ENCODE measurements at regions not wholly inside any gene's neighbourhood (a gene's known extent, or its start where the extent isn't known, plus 50 kb on each side); places are given as distances from the start of the nearest gene placed in this dataset.

DNA sequence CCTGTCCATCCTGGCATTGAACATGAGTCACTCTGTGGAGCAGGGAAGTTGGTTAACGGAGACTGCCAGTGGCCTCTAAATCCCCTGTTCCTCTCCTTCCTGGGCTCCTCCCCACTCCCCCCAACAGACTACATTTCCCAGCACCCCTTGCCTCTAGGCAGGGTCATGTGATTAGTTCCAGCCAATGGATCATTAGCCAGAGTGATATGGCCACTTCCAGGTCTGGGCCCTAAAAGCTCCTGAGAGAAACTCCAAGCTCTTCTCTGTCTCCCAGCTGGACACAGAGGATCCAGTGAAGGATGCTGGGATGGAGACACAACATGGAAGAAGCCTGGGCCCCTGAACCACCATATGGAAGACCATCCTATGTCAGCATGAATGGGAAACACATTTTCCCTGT lies 54.4 kb upstream of the RFLNA start:
- DNase-seq (ENCODE audit: low read depth, low spot score) (no peak), FAIRE-seq (no peak)
- Histone ChIP-seq H3K4me1 (ENCODE audit: control insufficient read depth, extremely low read depth, insufficient read depth, low read length) (peaks cover 12% of the 10 kb centered on the region), H4K20me1 (ENCODE audit: control insufficient read depth, extremely low read depth, insufficient read depth, low read length) (no peaks in the 10 kb centered on the region), H3K36me3 (ENCODE audit: control insufficient read depth in 2 of 2, extremely low read depth in 1 of 2, insufficient read depth in 2 of 2, low read length in 2 of 2) (no peaks in the 10 kb centered on the region), H3K4me2 (ENCODE audit: control insufficient read depth, extremely low read depth, insufficient read depth, low read depth, low read length) (no peak overlapping the region), H3K9me3 (ENCODE audit: control insufficient read depth, low read depth, low read length) (no peaks in the 10 kb centered on the region), H2AFZ (ENCODE audit: control insufficient read depth, low read length) (no peak overlapping the region), H3K9me1 (ENCODE audit: control insufficient read depth, extremely low read depth, insufficient read depth, low read length) (no peaks in the 10 kb centered on the region), H3K27me3 (ENCODE audit: control insufficient read depth, extremely low read depth, insufficient read depth, low read length) (no peaks in the 10 kb centered on the region), H3K9ac (ENCODE audit: control insufficient read depth, extremely low read depth, insufficient read depth, low read length) (no peak overlapping the region), H3K79me2 (ENCODE audit: control insufficient read depth, insufficient read depth, low read length) (no peaks in the 10 kb centered on the region), H3K4me3 (ENCODE audit: control insufficient read depth in 2 of 3, extremely low read depth in 1 of 3, insufficient read depth in 2 of 3, low read depth in 1 of 3, low read length in 3 of 3) (no peak overlapping the region), H3K27ac (ENCODE audit: control insufficient read depth, insufficient read depth, low read length) (no peak overlapping the region)
- TF ChIP-seq, protein P1, sequence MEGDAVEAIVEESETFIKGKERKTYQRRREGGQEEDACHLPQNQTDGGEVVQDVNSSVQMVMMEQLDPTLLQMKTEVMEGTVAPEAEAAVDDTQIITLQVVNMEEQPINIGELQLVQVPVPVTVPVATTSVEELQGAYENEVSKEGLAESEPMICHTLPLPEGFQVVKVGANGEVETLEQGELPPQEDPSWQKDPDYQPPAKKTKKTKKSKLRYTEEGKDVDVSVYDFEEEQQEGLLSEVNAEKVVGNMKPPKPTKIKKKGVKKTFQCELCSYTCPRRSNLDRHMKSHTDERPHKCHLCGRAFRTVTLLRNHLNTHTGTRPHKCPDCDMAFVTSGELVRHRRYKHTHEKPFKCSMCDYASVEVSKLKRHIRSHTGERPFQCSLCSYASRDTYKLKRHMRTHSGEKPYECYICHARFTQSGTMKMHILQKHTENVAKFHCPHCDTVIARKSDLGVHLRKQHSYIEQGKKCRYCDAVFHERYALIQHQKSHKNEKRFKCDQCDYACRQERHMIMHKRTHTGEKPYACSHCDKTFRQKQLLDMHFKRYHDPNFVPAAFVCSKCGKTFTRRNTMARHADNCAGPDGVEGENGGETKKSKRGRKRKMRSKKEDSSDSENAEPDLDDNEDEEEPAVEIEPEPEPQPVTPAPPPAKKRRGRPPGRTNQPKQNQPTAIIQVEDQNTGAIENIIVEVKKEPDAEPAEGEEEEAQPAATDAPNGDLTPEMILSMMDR (optimal IDR thresholded peaks at IDR 0.05 in 1 of 3, IDR thresholded peaks at IDR 0.05 in 1 of 3, conservative IDR thresholded peaks at IDR 0.05 in 1 of 3; ENCODE audit: extremely low read depth in 1 of 3, insufficient read depth in 2 of 3, low read length in 3 of 3), result no peak
- no peak for TF ChIP-seq EZH2 (IDR thresholded peaks at IDR 0.05; ENCODE audit: low read length)
- dilution Hi-C loops (cut with MboI; ENCODE audit: extremely low pct_ligation_motif_present, low sequenced_read_pairs), result no loop called here

DNA sequence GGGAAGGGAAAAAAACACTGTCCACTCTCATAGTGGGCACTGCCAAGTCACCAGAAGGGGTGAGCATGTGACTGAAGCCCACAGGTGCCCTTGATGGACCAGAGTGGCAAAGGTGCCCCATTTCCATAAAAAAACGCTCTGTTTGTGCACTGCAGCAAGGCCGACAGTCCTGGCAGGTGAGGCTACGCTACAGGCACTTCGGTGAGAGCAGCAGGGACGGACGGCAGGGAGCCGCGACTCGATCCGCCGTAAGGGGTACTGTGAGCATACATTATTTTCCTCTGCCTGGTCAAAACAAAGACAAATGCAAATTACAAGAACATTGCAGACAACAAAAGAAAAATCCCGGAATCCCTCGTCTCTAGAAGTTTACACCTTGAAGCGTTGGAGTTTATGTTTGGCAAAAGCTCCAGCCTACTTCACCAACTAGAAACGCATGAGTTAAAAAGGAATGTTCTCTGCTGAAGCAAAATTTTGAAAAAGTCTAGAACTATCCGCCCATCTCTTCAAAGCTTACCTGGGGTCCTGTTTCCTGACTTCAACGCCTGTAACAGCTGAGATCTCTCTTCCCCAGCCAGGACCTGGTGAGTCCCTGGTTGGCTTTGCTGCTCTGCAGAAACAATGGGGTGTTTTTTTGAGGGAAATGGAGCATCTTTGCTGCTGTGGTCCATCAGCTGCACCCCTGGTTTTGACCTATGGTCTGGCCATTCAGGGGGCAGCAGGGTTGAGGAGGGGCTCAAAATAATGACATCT lies 52.9 kb upstream of the RFLNA start:
- DNase-seq (ENCODE audit: low read depth, low spot score) (no peak), FAIRE-seq (no peak)
- Histone ChIP-seq H3K27me3 (ENCODE audit: control insufficient read depth, extremely low read depth, insufficient read depth, low read length) (no peaks in the 10 kb centered on the region), H3K9ac (ENCODE audit: control insufficient read depth, extremely low read depth, insufficient read depth, low read length) (no peak overlapping the region), H3K4me2 (ENCODE audit: control insufficient read depth, extremely low read depth, insufficient read depth, low read depth, low read length) (no peak overlapping the region), H3K9me1 (ENCODE audit: control insufficient read depth, extremely low read depth, insufficient read depth, low read length) (no peaks in the 10 kb centered on the region), H3K4me1 (ENCODE audit: control insufficient read depth, extremely low read depth, insufficient read depth, low read length) (peaks cover 4% of the 10 kb centered on the region), H4K20me1 (ENCODE audit: control insufficient read depth, extremely low read depth, insufficient read depth, low read length) (no peaks in the 10 kb centered on the region), H3K9me3 (ENCODE audit: control insufficient read depth, low read depth, low read length) (no peaks in the 10 kb centered on the region), H2AFZ (ENCODE audit: control insufficient read depth, low read length) (no peak overlapping the region), H3K79me2 (ENCODE audit: control insufficient read depth, insufficient read depth, low read length) (no peaks in the 10 kb centered on the region), H3K27ac (ENCODE audit: control insufficient read depth, insufficient read depth, low read length) (no peak overlapping the region), H3K4me3 (ENCODE audit: control insufficient read depth in 2 of 3, extremely low read depth in 1 of 3, insufficient read depth in 2 of 3, low read depth in 1 of 3, low read length in 3 of 3) (no peak overlapping the region), H3K36me3 (ENCODE audit: control insufficient read depth in 2 of 2, extremely low read depth in 1 of 2, insufficient read depth in 2 of 2, low read length in 2 of 2) (no peaks in the 10 kb centered on the region)
- no peak for TF ChIP-seq EZH2 (IDR thresholded peaks at IDR 0.05; ENCODE audit: low read length)
- TF ChIP-seq, protein P1 (optimal IDR thresholded peaks at IDR 0.05 in 1 of 3, IDR thresholded peaks at IDR 0.05 in 1 of 3, conservative IDR thresholded peaks at IDR 0.05 in 1 of 3; ENCODE audit: extremely low read depth in 1 of 3, insufficient read depth in 2 of 3, low read length in 3 of 3), result no peak
- dilution Hi-C loops (cut with MboI; ENCODE audit: extremely low pct_ligation_motif_present, low sequenced_read_pairs), result no loop called here

Data from keratinocyte (primary cell).